GM12873 (cell line): ENCODE measurements at regions not wholly inside any gene's neighbourhood (a gene's known extent, or its start where the extent isn't known, plus 50 kb on each side); places are given as distances from the start of the nearest gene placed in this dataset.

Experiments
- TF ChIP-seq, protein P1 (sequence below): IDR thresholded peaks from 2 replicates; pipeline ENCODE4 v1.5.1; 2012; ENCODE audit warnings: low read depth, mild to moderate bottlenecking, moderate library complexity, low read length, control low read depth; ENCODE audit not compliant: insufficient read depth; ENCODE audit errors: missing control alignments

DNA sequence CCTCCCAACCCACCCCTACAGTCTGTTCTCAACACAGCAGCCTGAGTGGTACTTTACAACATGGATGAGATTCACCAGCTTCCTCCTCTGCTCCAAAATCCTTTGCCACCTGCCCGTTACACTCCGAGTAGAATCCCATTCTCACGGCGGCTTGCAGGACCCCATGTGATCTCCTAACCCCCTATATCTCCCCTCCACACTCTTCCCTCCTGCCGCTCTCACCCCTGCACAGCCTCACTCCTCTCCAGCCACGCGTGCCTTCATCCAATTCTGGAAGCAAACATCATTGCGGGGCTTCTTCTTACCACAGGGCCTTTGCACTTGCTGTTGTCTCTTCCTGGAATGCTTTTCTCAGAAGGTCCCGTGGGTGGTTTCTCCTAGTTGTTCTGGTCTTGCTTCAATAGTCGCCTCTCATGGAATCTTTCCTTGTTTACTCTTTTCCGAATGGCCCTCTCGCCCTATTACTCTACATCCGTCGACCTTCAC lies 472.3 kb downstream of the CDH26 start:
- TF ChIP-seq, protein P1, sequence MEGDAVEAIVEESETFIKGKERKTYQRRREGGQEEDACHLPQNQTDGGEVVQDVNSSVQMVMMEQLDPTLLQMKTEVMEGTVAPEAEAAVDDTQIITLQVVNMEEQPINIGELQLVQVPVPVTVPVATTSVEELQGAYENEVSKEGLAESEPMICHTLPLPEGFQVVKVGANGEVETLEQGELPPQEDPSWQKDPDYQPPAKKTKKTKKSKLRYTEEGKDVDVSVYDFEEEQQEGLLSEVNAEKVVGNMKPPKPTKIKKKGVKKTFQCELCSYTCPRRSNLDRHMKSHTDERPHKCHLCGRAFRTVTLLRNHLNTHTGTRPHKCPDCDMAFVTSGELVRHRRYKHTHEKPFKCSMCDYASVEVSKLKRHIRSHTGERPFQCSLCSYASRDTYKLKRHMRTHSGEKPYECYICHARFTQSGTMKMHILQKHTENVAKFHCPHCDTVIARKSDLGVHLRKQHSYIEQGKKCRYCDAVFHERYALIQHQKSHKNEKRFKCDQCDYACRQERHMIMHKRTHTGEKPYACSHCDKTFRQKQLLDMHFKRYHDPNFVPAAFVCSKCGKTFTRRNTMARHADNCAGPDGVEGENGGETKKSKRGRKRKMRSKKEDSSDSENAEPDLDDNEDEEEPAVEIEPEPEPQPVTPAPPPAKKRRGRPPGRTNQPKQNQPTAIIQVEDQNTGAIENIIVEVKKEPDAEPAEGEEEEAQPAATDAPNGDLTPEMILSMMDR: no peak

DNA sequence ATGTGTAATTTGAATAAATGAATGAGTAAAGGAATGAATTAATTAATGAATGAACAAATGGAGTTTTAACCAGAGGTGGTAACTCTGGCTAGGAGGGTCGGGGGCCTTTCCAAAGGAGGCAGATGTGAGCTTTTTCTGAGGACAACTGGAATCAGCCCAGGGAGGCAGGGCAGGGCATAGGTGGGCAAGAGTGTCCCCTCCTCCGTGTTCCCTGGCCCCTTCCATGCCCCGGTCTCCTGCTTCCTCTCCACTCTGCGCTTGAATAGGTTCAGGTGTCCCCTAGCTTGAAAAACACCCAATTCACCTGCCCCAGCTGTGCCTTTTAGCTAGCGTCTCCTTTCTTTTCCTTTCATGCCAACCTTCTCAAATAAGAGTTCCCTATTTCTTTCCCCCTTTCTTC lies 473.1 kb downstream of the CDH26 start:
- TF ChIP-seq, protein P1: no peak

DNA sequence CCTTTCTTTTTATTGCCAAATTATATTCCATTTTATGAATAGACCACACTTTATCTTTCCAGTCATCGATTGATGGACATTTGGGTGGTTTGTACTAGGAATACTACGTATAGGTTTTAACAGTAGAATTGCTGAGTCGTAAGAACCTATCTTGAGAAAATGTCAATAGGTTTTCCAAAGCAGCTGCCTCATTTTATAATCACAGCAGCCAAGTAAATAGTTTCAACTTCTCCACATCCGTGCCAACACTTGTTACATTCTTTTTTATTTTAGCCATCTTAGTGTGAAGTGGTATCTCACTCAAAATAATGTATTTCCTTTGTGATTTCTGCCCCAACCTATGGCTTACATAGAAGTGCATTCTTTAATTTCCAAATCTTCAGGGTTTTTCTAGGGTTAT lies 479.2 kb downstream of the CDH26 start:
- TF ChIP-seq, protein P1: no peak

DNA sequence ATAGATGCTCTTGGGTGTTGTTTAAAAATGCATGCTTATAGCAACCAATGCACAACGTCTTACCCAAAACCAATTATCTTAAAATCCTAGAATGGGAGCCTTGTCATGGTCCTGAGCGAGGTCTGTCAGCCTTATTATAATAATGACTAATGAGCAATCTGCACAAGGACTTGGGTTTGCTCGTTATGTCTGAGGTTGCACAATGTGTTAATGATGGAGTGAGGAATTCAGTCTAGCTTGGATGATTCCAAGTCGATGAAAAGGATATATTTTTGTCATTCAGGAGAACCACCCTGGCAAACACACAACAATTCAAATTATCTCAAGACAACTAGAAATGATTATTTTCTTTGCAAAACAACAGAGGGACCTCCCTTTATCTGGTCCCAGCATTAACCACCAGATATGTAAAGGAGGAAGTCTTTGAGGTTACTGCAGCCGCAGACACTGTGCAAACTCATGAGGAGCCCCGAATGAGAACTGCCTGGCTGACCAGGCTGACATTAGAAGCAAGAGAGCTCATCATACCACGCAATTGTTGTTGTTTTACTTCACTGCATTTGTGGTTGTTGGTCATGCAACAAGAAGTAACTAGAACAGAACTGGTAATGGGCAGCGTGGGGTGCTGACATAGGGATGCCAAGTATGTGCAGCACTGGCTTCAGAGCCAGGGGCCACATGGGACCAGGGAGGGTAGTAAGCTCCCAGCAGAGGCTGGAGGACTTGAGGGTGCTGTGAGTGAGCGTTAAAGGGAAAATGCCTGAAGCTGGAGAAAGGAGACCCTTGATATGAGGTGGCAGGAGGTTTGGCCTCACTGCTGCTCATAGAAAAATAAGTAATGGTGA lies 488.3 kb downstream of the CDH26 start:
- TF ChIP-seq, protein P1: no peak

DNA sequence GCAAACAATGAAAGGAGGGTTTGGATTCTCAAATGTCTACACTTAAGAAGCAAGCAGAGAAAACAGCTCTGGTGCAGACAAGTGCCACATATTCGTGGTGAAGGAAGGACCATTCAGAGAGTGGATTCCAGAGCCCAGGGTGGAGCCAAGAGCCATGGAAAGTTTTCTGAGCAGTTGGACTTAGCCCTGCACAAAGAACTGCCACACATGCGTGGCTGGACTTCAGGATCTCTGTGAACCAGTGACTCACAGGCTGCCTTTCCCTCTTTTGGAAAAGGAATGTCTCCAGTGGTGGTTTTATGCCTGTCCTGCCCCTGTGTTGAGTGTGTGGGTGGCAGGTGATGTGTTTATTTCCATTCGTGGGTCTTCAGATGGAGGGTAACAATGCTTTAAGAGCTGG lies 489.5 kb downstream of the CDH26 start:
- TF ChIP-seq, protein P1: no peak

DNA sequence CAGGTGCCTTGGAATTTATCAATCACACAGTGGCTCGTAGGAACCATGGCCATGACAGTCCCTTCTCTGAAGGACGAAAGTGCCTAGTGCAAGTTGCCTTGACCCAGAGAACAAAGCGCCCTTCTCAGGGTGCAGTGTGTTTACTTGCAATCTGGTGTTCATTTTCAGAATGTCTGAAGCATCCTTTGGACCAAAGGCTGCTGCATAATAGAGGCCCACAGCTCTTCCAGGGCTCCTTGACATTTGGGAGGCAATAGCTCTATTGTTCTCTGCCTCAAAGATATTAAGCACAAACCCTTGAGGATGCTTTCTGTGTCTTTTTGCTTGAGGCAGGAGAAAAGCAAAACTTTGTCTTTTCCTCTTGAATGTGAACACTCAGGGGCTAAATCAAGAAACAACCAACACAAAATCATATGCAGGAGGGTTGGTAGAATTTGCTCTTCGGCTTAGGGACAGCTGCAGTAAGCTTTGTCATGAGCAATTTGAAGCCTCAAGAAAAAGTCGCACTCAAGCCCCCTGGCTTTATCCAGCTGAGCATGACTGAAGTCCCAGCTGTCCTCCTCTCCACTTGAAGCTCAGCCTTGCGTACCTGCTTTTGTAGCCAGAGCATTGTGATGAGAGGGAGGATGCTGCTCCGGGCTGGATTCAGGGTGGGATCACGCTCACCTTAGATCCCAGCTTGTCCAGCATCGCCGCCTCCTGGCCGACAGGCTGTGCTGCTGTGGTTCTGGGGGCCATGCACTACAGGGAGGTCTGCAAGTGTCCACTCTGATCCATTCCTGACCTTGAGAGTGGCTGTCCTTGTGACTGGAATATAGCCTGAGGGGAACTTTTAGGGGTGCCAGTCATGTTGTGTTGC lies 495.4 kb downstream of the CDH26 start:
- TF ChIP-seq, protein P1: no peak

DNA sequence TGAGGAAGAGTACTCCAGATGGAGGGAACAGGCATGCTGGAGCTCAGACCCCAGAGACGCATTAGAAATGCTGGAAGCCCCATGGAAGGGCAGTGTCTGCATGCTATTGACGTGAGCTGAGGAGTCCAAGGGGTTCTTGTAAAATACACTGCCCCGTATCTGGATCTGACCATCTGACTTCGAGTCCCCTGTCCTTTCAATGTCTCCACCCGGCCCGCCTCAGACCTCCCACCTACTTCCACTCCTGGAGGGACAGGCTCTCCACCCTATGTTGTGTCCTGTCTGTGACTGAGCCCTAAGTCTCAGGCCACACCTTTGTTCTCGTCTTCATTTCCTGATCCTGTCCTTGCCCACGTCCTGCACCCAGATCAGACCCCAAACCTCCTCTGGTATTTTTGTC lies 496.3 kb downstream of the CDH26 start:
- TF ChIP-seq, protein P1: no peak
